GM21515 (cell line): ENCODE measurements at regions not wholly inside any gene's neighbourhood (a gene's known extent, or its start where the extent isn't known, plus 50 kb on each side); places are given as distances from the start of the nearest gene placed in this dataset.
"Not testable (repeated sequence)": the region's sequence is repeated elsewhere in the genome, so short reads cannot be mapped to it uniquely, and the experiment has no call there.

ENCODE experiments used
- ATAC-seq: cut with Tn5 transposase; IDR thresholded peaks from one replicate; pipeline ENCODE4 v1.9.1; 2021; ENCODE audit not compliant: unreplicated experiment

- no peak for ATAC-seq
These were observed 950.1 kb downstream of the TBL1XR1 start for GRCh38 chr3:176247191-176247590.

GRCh38 chr3:176219970-176220369, 977.3 kb downstream of the TBL1XR1 start:
- ATAC-seq: no peak

DNA sequence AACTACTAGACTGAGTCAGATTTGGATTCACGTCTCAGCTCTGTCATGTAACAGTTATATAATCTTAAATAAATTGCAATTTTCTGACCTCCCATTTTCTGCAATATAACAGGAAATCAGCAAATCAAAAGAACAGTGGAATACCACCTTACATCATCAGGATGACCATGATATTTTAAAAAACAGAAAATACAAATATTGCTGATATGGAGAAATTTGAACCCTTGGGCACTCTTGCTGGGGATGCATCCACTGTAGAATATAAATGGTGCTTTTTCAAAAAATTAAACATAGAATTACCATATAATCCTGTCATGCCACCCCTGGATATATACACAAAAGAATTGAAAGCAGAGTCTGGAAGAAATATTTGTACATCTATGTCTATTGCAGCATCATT, 982.5 kb downstream of the TBL1XR1 start:
- ATAC-seq: no peak

- not testable (repeated sequence) for ATAC-seq
These were observed 984.0 kb downstream of the TBL1XR1 start for GRCh38 chr3:176213314-176213713.

- no peak for ATAC-seq
These were observed 988.4 kb downstream of the TBL1XR1 start for GRCh38 chr3:176208915-176209314.

- no peak for ATAC-seq
These were observed 989.0 kb downstream of the TBL1XR1 start for GRCh38 chr3:176208283-176208682.

DNA sequence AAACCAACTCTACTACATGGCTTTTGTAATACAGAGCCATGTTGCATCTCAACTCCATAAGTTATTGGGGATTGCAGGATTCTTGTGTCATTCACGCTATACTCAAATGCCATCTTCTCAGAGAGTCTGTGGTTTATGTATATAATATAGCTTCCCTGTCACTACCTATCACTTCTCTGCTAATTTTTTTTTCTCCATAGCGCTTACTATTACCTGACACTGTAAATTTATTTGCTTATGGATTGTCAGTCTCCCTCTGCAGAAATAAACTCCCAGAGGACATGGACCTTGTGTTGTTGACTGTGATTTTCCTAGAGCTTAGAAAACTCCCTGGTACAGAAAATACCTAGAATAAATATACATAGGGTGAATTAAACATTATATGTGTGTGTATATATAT, 990.5 kb downstream of the TBL1XR1 start:
- ATAC-seq: no peak

- ATAC-seq: no peak
These were observed 994.6 kb downstream of the TBL1XR1 start for GRCh38 chr3:176202652-176203051.

DNA sequence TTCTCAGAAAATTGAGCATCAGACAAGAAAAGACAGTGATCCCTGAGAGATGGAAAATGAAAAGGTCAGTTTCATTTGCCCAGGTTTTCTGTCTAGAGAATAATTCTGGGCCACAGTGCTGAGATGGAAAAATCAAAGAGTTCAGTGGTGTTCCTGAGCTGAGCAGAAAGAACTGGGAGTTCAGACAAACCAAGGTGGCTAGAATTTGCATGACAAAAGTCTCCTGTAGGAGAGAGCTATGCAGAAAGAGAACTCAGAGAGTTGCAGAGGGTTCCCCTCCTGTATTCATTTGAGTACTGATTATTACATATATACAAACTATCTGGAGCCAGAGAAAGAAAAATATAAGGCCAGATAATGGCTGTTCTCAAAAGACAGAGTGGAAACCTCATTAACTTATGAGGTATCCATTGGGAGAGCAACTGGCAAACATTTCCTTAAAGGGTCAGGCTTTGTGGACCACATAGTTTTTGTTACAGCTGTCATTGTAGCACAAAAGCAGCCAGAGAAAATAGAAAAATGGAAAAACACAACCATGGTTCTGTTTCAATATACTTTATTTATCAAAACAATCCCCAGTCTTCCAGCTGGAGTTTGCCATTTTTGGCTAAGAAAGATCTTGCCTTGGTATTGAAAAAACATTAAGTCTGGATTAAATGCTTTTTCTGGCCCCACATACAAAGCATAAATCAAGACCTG, 1004.1 kb downstream of the TBL1XR1 start:
- ATAC-seq: no peak

- no peak for ATAC-seq
These were observed 1006.5 kb downstream of the TBL1XR1 start for GRCh38 chr3:176190755-176191154.

GRCh38 chr3:176183181-176183580, 1014.1 kb downstream of the TBL1XR1 start:
- no peak for ATAC-seq

DNA sequence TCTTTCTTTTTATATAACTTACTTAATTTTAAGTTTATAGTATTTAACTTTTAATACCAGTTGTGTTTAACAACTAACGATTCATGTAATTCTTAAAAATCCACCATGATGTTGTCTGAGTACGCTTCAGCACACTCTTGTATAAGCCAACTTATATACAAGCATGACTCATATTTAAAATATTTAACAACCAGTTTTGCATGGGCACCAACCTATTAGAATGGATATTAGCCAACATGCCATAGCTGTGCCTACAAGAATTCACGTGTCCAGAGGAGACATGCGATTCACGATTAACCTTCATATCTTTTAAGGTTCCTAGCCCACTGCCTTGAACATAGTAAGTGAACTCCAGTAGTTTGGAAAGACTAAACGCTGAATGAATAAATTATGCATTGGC, 1023.2 kb downstream of the TBL1XR1 start:
- no peak for ATAC-seq

DNA sequence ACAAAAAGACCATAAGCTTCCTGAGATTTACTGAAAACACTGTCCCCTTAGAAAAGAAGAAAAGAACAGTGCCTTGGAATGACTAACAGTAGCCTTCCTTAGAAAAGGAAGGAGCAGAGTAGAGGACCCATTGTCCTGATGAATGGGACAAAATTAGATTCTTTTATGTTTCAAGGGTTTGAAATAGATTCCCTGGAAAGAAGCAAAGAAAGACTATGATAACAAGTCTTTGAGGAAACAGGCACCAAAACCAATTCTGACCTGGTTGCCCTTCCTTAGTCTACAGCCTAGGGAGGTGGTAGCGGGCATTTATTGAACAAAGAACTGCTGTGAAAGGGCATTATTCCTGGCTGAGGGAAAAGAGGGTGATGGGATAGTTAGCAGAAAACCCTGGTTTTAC, 1024.8 kb downstream of the TBL1XR1 start:
- no peak for ATAC-seq

- ATAC-seq: no peak
These were observed 1030.0 kb downstream of the TBL1XR1 start for GRCh38 chr3:176167272-176167671.

DNA sequence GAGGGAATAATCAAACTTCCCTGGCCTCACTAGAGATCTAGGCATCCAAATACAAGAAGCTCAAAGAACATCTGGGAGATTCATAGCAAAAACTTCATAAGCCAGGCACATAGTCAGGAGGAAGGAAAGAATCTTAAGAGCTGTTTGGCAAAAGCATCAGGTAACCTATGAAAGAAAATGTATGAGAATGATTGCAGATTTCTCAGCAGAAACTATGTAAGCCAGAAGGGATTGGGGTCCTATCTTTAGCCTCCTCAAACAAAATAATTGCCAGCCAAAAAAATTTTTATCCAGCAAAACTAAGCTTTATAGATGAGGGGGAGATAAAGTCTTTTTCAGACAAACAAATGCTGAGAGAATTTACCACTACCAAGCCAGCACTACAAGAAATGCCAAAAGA, 1036.3 kb downstream of the TBL1XR1 start:
- ATAC-seq: no peak

DNA sequence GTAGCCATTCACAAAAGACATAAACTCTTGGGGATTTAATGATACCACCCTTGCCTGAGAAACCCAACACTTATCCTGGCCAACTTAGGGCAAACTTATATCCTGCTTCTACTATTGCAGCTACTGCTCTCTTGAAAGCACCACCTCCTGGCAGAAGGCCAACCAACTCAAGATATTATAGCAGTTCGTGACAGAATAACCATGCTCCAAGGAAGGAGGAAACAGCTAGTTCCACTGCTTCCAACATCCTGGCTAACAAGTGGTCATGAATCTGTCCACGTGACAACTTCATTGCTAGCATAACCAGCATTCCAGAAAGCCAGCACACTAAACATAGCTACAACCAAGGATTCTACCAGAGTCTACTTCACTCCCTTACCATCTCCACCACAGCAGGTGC, 1037.5 kb downstream of the TBL1XR1 start:
- ATAC-seq: no peak

DNA sequence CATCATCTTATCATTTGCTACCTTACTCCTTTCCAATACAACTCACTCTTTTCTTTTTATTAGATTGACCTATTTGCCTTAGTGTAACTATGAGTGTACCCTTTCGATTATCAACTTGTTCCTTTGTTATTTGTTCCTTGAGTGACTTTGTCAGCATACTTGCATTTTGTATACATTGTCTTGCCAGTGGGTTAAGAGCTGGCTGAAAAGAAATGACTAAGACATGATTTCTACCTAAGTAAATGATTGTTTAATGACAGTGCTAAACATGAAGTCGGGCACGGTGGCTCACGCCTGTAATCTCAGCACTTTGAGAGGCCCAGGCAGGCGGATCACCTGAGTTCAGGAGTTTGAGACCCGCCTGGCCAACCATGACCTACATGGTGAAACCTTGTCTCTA, 1042.3 kb downstream of the TBL1XR1 start:
- ATAC-seq: no peak

GRCh38 chr3:176149567-176149966, 1047.7 kb downstream of the TBL1XR1 start:
- no peak for ATAC-seq

- ATAC-seq: no peak
These were observed 1050.0 kb downstream of the TBL1XR1 start for GRCh38 chr3:176147251-176147650.

GRCh38 chr3:176141837-176142236, 1055.4 kb downstream of the TBL1XR1 start:
- no peak for ATAC-seq

GRCh38 chr3:176120507-176120906, 1076.8 kb downstream of the TBL1XR1 start:
- ATAC-seq: no peak

DNA sequence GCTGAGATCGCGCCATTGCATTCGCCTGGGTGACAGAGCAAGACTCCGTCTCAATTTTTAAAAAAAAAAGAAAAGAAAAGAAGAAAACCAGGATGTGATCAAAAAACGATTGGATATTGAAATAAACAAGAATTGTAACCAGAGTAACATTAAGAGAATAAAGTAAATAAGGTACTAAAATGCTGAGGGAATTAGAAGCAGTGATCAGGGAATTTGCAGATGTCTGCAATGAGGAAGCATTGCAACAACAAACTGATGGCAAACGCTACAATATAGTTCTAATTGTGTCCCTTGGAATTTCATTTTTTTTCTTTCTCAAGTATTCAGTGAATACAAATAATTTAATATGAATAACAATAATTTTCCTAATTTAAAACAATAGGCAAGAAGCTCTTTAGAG, 1077.5 kb downstream of the TBL1XR1 start:
- no peak for ATAC-seq

DNA sequence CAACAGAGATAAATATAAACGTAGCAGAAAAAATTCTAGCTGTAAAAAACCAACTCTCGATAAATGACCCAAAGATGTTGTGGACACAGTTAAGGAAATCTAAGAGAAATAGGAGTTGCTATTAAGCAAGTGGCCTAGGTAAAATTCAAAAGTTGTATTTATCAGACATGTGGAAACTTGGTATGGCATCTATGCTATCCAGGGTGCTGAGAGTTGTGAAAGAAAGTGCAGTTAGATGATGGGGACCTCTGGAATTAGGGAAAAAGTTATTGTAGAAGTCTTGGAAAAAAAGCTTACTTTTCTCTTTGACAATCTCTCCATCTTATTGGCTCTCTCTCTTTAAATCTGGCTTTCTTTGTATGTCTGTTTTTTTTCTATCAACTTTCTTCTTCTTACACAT, 1090.9 kb downstream of the TBL1XR1 start:
- ATAC-seq: no peak
